Activated B cell treated with CpG ODN at 0.5 μM for 24 hours (primary cell): ENCODE measurements at regions not wholly inside any gene's neighbourhood (a gene's known extent, or its start where the extent isn't known, plus 50 kb on each side); places are given as distances from the start of the nearest gene placed in this dataset.

Experiments
- ATAC-seq: fragments of 200-7000 bp; cut with Tn5 transposase; one replicate; pipeline ENCODE4 v1.10.0; 2021; ENCODE audit warnings: low read depth, mild to moderate bottlenecking, moderate library complexity
- CTCF ChIA-PET: fragments of 350-600 bp; sonication (Branson Sonifier 250); formaldehyde crosslinking; loops from one replicate; lab custom pipeline; 2021; ENCODE audit warnings: antibody characterized with exemption; lab: Charles Lee
- POLR2A ChIA-PET: fragments of 350-600 bp; sonication (Branson Sonifier 250); formaldehyde crosslinking; loops from one replicate; lab custom pipeline; 2021; ENCODE audit warnings: antibody characterized with exemption; lab: Charles Lee
- DNase-seq: peaks from one replicate; pipeline ENCODE4 v3.0.0; 2022
- H3K27ac Mint-ChIP-seq: one replicate; pipeline ENCODE4 v1.8.0; 2020; ENCODE audit warnings: mixed read lengths
- H3K27me3 Mint-ChIP-seq: one replicate; pipeline ENCODE4 v1.8.0; 2021; ENCODE audit warnings: mixed read lengths
- H3K36me3 Mint-ChIP-seq: one replicate; pipeline ENCODE4 v1.8.0; 2021; ENCODE audit warnings: low read depth, mixed read lengths
- H3K4me1 Mint-ChIP-seq: one replicate; pipeline ENCODE4 v1.8.0; 2021; ENCODE audit warnings: mixed read lengths
- H3K4me3 Mint-ChIP-seq: one replicate; pipeline ENCODE4 v1.8.0; 2020; ENCODE audit warnings: mild to moderate bottlenecking, mixed read lengths
- H3K9me3 Mint-ChIP-seq: one replicate; pipeline ENCODE4 v1.8.0; 2020; ENCODE audit warnings: mixed read lengths
- intact Hi-C: fragments of 100-400 bp; cut with micrococcal nuclease; formaldehyde crosslinking; loops from one replicate; pipeline ENCODE4 v1.15.1; 2024
- TF ChIP-seq, protein P1 (sequence below): fragments of 200-600 bp; IDR thresholded peaks from one replicate; pipeline ENCODE4 v1.8.0; 2022; ENCODE audit warnings: antibody characterized with exemption, mild to moderate bottlenecking

DNA sequence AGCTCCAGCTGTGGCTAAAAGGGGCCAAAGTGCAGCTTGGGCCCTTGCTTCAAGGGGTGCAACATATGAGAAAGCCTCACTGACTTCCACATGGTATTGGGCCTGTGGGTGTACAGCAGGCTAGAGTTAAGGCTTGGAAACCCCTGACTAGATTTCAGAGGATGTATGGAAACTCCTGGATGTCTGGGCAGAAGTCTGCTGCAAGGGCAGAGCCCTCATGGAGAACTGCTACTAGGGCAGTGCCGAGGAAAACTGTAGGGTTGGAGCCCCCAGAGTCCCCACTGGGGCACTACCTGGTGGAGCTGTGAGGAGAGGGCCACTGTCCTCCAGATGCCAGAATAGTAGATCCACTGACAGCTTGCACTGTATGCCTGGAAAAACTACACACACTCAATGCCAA is 69.5 kb downstream of the XCL2 start:
- H3K36me3 Mint-ChIP-seq = no peaks in the 10 kb centered on the region
- peaks cover 2% of the 10 kb centered on the region for H3K27me3 Mint-ChIP-seq
- no peak overlapping the region for H3K4me3 Mint-ChIP-seq
- intact Hi-C loops = no loop called here
- TF ChIP-seq, protein P1, sequence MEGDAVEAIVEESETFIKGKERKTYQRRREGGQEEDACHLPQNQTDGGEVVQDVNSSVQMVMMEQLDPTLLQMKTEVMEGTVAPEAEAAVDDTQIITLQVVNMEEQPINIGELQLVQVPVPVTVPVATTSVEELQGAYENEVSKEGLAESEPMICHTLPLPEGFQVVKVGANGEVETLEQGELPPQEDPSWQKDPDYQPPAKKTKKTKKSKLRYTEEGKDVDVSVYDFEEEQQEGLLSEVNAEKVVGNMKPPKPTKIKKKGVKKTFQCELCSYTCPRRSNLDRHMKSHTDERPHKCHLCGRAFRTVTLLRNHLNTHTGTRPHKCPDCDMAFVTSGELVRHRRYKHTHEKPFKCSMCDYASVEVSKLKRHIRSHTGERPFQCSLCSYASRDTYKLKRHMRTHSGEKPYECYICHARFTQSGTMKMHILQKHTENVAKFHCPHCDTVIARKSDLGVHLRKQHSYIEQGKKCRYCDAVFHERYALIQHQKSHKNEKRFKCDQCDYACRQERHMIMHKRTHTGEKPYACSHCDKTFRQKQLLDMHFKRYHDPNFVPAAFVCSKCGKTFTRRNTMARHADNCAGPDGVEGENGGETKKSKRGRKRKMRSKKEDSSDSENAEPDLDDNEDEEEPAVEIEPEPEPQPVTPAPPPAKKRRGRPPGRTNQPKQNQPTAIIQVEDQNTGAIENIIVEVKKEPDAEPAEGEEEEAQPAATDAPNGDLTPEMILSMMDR = no peak
- no peaks in the 10 kb centered on the region for H3K9me3 Mint-ChIP-seq
- no peaks in the 10 kb centered on the region for H3K4me1 Mint-ChIP-seq
- CTCF ChIA-PET = no interaction called here
- POLR2A ChIA-PET = no interaction called here
- DNase-seq = no peak
- ATAC-seq = no peak
- no peak overlapping the region for H3K27ac Mint-ChIP-seq

DNA sequence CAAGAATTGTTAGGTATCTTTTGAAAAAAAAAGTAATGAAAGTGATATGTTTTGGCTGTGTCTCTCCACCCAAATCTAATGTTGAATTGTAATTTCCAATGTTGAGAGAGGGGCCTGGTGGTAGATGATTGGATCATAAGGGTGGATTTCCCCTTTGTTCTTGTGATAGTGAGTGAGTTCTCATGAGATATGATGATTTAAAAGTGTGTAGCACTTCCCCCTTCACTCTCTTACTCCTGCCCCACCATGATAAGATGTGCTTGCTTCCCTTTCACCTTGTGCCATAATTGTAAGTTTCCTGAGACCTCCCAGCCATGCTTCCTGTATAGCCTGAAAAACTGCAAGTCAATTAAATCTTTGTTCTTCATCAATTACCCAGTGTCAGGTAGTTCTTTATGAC is 70.7 kb downstream of the XCL2 start:
- Mint-ChIP-seq H3K4me3 (no peak overlapping the region), H3K27me3 (peaks cover 2% of the 10 kb centered on the region), H3K9me3 (no peaks in the 10 kb centered on the region), H3K27ac (no peak overlapping the region), H3K36me3 (no peaks in the 10 kb centered on the region), H3K4me1 (peaks cover 4% of the 10 kb centered on the region)
- ChIA-PET POLR2A (no interaction called here), CTCF (no interaction called here)
- TF ChIP-seq, protein P1 = no peak
- ATAC-seq (no peak), DNase-seq (no peak)
- intact Hi-C loops = no loop called here

DNA sequence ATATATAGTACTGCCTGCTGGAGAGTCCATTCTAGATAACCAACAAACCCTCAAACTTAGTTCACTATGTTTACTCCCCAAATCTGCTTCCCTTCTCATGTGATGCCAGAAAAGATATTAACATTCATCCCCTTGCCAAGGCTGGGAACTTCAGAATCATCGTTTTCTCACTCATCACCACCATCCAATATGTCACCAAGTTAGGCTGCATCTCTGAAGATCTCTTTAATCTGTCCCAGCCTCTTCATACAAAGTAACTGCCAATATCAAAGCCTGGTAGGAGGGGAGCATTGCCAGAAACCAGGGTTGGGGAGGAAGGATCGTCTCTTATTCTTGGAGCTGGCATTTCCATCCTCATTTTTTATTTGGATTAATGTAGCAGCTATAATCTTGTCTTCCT is 71.6 kb downstream of the XCL2 start:
- TF ChIP-seq, protein P1 = no peak
- no peaks in the 10 kb centered on the region for H3K36me3 Mint-ChIP-seq
- no peak for ATAC-seq
- no peak overlapping the region for H3K4me3 Mint-ChIP-seq
- H3K9me3 Mint-ChIP-seq = no peaks in the 10 kb centered on the region
- no peak for DNase-seq
- H3K4me1 Mint-ChIP-seq = peaks cover 13% of the 10 kb centered on the region
- H3K27me3 Mint-ChIP-seq = no peaks in the 10 kb centered on the region
- H3K27ac Mint-ChIP-seq = no peak overlapping the region
- intact Hi-C loops = no loop called here
- CTCF ChIA-PET = no interaction called here
- POLR2A ChIA-PET = no interaction called here

DNA sequence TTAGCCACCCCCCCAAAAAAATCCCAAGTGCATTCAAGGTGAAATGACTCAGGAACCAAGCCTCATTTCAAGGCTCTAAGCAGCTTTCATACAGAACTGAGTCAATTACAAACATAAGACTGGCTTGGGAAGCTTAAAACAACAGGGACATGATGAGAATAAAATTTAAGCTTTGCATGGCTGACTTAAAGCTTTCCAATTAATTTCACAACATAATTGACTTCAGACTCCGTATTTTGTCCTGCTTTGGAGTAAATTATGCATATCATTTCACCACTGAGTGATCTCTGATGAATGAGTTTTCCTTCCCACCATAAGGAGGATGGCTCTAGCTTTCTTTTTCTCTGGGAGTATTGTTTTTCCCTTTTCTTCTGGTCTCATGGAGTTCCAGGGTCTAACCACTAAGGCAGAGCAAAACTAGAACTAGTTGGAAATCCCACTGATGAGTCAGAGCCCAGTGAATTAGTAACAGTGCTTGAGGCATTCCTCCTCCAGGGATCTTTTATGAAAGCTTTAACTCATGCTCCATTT is 72.8 kb downstream of the XCL2 start:
- no peak for DNase-seq
- ChIA-PET CTCF (no interaction called here), POLR2A (no interaction called here)
- TF ChIP-seq, protein P1 = no peak
- Mint-ChIP-seq H3K27me3 (no peaks in the 10 kb centered on the region), H3K27ac (no peak overlapping the region), H3K4me3 (no peak overlapping the region), H3K9me3 (no peaks in the 10 kb centered on the region), H3K36me3 (no peaks in the 10 kb centered on the region), H3K4me1 (peaks cover 25% of the 10 kb centered on the region)
- intact Hi-C loops = no loop called here
- no peak for ATAC-seq

DNA sequence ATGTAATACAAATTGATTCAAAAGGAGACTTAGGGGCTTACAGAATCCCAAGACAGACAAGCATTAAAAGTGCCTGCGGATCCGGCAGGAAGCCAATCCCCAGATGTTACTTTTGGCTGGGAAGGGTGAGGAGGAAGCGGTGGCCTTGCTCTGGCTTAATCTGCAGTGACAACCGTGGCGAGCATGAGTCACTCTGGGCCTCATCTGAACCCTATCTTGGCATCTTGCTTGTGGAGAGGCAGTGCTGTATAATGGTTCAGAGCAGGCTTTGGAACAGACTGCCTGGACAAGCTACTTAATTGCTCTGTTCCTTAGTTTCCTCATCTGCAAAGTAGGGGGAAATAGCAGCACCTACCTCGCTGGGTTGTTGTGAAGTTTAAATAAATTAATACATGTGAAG is 74.1 kb downstream of the XCL2 start:
- POLR2A ChIA-PET = no interaction called here
- no peak for ATAC-seq
- Mint-ChIP-seq H3K4me3 (no peak overlapping the region), H3K9me3 (no peaks in the 10 kb centered on the region), H3K27me3 (no peaks in the 10 kb centered on the region), H3K4me1 (peaks cover 26% of the 10 kb centered on the region), H3K36me3 (no peaks in the 10 kb centered on the region), H3K27ac (no peak overlapping the region)
- DNase-seq = no peak
- TF ChIP-seq, protein P1 = no peak
- intact Hi-C loops = no loop called here
- CTCF ChIA-PET = no interaction called here
